Lung (tissue), 11 donors: ENCODE measurements at regions not wholly inside any gene's neighbourhood (a gene's known extent, or its start where the extent isn't known, plus 50 kb on each side); places are given as distances from the start of the nearest gene placed in this dataset.

Experiments
- ATAC-seq: fragments of 200-7000 bp; cut with Tn5 transposase; one replicate; pipeline ENCODE4 v1.9.1; 2020; ENCODE audit warnings: moderate number of reproducible peaks; ENCODE audit not compliant: insufficient read depth, low FRiP score
- DNase-seq, 3 donors: peaks; one replicate each; pipeline ENCODE4 v3.0.0-alpha.2; 2013 to 2017
- H3K27ac ChIP-seq, 2 donors: one replicate each; pipeline ENCODE4 v1.5.1; 2013; ENCODE audit warnings: mild to moderate bottlenecking in 2 of 2, moderate library complexity in 2 of 2, control low read depth in 1 of 2, inconsistent platforms in 1 of 2, low read depth in 1 of 2, low read length in 1 of 2
- H3K27me3 ChIP-seq, 3 donors: one replicate each; pipeline ENCODE4 v1.5.1; 2013; ENCODE audit warnings: low read length in 2 of 3; ENCODE audit not compliant: control insufficient read depth in 3 of 3, insufficient read depth in 3 of 3
- H3K36me3 ChIP-seq, 4 donors: one replicate each; pipeline ENCODE4 v1.5.1; 2013; ENCODE audit warnings: low read length in 4 of 4, mild to moderate bottlenecking in 1 of 4, moderate library complexity in 1 of 4; ENCODE audit not compliant: control insufficient read depth in 4 of 4, insufficient read depth in 4 of 4
- H3K4me1 ChIP-seq, 5 donors: one replicate each; pipeline ENCODE4 v1.5.1; 2013; ENCODE audit warnings: low read length in 5 of 5, mild to moderate bottlenecking in 2 of 5, moderate library complexity in 1 of 5; ENCODE audit not compliant: control insufficient read depth in 5 of 5, insufficient read depth in 5 of 5
- H3K4me3 ChIP-seq: one replicate; pipeline ENCODE4 v1.5.1; 2013; ENCODE audit warnings: mild to moderate bottlenecking, control low read depth, moderate library complexity
- H3K9ac ChIP-seq, 2 donors: one replicate each; pipeline ENCODE4 v1.5.1; 2013; ENCODE audit warnings: low read length in 2 of 2, control low read depth in 1 of 2; ENCODE audit not compliant: insufficient read depth in 1 of 2
- H3K9me3 ChIP-seq, 4 donors: one replicate each; pipeline ENCODE4 v1.5.1; 2013; ENCODE audit warnings: low read length in 3 of 4, mild to moderate bottlenecking in 1 of 4, moderate library complexity in 1 of 4; ENCODE audit not compliant: control insufficient read depth in 4 of 4, insufficient read depth in 3 of 4
- WGBS, 2 donors: extraction: QIAGEN DNeasy Blood & Tissue Kit; methylation state at CpG; one replicate each; pipeline ENCODE4 v1.1.7; 2013; 5-methylcytosine and 5-hydroxymethylcytosine counted together
- TF ChIP-seq, protein P1 (sequence below): IDR thresholded peaks from 2 replicates; pipeline ENCODE4 v1.5.1; 2012; ENCODE audit warnings: mild to moderate bottlenecking; ENCODE audit errors: control extremely low read depth, extremely low read depth
- donor health status: control.
- donor health status: control.
- donor health status: Bipolar disorder and iron deficiency.
- donor health status: healthy.
- donor health status: DM: yes; HTN: yes; CAD: no.

DNA sequence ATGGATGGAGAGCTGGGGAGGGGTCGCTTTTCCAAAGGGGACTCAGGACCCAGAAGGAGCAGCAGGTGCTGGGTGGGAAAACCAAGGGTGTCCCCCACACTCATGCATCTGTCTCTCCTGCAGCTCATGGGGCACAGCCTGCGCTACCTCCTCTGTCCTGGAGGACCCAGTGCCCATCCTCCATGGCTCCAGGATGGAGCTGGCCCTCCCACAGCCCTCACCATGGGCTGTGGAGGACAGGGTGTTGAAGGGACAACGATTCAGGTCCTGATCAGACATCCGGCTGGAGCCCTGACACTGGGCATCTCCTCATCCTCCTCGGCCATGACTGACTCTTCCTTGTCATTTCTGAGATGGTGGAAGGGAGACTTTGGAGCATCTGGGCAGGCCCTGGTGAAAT lies 97.9 kb upstream of the SULF2 start:
- Histone ChIP-seq H3K9ac (no peak overlapping the region), H3K27me3 (no peaks in the 10 kb centered on the region), H3K4me1 (no peaks in the 10 kb centered on the region), H3K4me3 (no peak overlapping the region), H3K9me3 (peaks cover 0 to under 1% (median 0%) of the 10 kb centered on the region in 4 donors), H3K36me3 (no peaks in the 10 kb centered on the region), H3K27ac (no peak overlapping the region)
- TF ChIP-seq, protein P1, sequence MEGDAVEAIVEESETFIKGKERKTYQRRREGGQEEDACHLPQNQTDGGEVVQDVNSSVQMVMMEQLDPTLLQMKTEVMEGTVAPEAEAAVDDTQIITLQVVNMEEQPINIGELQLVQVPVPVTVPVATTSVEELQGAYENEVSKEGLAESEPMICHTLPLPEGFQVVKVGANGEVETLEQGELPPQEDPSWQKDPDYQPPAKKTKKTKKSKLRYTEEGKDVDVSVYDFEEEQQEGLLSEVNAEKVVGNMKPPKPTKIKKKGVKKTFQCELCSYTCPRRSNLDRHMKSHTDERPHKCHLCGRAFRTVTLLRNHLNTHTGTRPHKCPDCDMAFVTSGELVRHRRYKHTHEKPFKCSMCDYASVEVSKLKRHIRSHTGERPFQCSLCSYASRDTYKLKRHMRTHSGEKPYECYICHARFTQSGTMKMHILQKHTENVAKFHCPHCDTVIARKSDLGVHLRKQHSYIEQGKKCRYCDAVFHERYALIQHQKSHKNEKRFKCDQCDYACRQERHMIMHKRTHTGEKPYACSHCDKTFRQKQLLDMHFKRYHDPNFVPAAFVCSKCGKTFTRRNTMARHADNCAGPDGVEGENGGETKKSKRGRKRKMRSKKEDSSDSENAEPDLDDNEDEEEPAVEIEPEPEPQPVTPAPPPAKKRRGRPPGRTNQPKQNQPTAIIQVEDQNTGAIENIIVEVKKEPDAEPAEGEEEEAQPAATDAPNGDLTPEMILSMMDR = no peak
- ATAC-seq (no peak), DNase-seq (no peak)
- 84 to 90% methylated on average over 5 of the region's 5 CpGs for WGBS, 2 donors

DNA sequence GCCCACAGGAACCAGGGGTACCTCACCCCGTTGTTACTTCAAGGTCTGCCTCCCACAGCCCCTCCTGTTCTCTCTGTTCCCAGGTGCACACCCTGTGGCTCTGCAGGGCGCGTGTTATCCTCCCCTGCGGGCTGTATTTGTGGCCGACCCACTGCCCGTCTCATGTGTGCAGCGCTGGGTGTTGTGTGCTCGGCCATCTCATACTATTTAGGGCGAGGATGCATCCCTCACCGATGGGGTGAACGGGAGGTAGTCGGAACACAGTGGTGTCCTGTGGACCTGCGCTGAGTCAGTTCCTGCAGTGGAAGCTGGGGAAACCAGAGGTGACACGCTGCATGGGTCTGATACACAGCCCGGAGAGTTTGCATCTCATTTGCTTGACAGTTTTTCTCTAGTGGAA lies 94.5 kb upstream of the SULF2 start:
- DNase-seq (no peak), ATAC-seq (no peak)
- Histone ChIP-seq H3K27ac (no peak overlapping the region), H3K36me3 (no peaks in the 10 kb centered on the region), H3K4me3 (no peak overlapping the region), H3K9ac (no peak overlapping the region), H3K27me3 (peaks cover 0 to 6% (median 3%) of the 10 kb centered on the region in 3 donors), H3K9me3 (peaks cover 0 to 3% (median 0%) of the 10 kb centered on the region in 4 donors), H3K4me1 (no peaks in the 10 kb centered on the region)
- 93 to 97% methylated on average over 15 of the region's 15 CpGs for WGBS, 2 donors
- TF ChIP-seq, protein P1 = no peak

DNA sequence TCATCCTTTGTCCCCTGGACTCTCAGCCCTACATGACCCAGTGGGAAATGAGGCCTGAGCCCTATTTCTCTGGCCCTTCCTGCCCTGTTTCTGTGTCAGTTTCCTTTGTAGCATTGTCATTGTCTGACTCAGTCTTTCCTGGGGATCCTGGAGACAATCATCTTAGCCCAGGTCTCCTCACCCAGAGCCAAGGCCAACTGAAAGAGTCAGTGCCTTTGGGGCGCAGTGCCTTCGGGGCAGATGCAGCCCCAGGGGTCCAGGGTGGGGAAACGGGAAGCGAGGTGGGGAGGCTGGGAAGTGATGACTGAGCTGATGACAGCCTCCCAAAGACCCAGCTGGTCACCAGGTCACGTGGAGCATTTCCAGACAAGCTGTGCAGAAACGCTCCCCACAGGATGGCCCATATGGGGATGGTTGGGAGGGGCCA lies 93.3 kb upstream of the SULF2 start:
- H3K27ac ChIP-seq = no peak overlapping the region
- DNase-seq = no peak
- H3K4me3 ChIP-seq = no peak overlapping the region
- peaks cover 0 to 3% (median 0%) of the 10 kb centered on the region in 4 donors for H3K9me3 ChIP-seq
- 82 to 84% methylated on average over 6 of the region's 6 CpGs for WGBS, 2 donors
- TF ChIP-seq, protein P1 = no peak
- no peaks in the 10 kb centered on the region for H3K36me3 ChIP-seq
- no peak for ATAC-seq
- no peak overlapping the region for H3K9ac ChIP-seq
- H3K4me1 ChIP-seq = no peaks in the 10 kb centered on the region
- peaks cover 0 to 6% (median 3%) of the 10 kb centered on the region in 3 donors for H3K27me3 ChIP-seq
